HG02571 (cell line): ENCODE measurements at regions not wholly inside any gene's neighbourhood (a gene's known extent, or its start where the extent isn't known, plus 50 kb on each side); places are given as distances from the start of the nearest gene placed in this dataset.

Source experiments
- ATAC-seq: cut with Tn5 transposase; IDR thresholded peaks from one replicate; pipeline ENCODE4 v1.9.1; 2021; ENCODE audit warnings: mild to moderate bottlenecking, moderate library complexity; ENCODE audit not compliant: unreplicated experiment

GRCh38 chr6:114404339-114404955 is 61.6 kb upstream of the HS3ST5 start:
- ATAC-seq = no peak

GRCh38 chr6:114403858-114404257 is 61.0 kb upstream of the HS3ST5 start:
- no peak for ATAC-seq

GRCh38 chr6:114398481-114398880 is 55.7 kb upstream of the HS3ST5 start:
- no peak for ATAC-seq
